Mammary epithelial cell (primary cell): ENCODE measurements at regions not wholly inside any gene's neighbourhood (a gene's known extent, or its start where the extent isn't known, plus 50 kb on each side); places are given as distances from the start of the nearest gene placed in this dataset.

Experiments
- EZH2 ChIP-seq: IDR thresholded peaks from 2 replicates; pipeline ENCODE4 v1.6.1; 2012; ENCODE audit warnings: low read length, inconsistent platforms, borderline replicate concordance
- TF ChIP-seq, protein P1 (sequence below), 2 donors: IDR thresholded peaks in 1 of 2; conservative IDR thresholded peaks in 1 of 2; 2 replicates each; pipeline ENCODE4 v1.5.1; 2011 to 2012; ENCODE audit warnings: inconsistent platforms in 2 of 2, low read length in 2 of 2, mild to moderate bottlenecking in 2 of 2, control low read depth in 1 of 2, low read depth in 1 of 2; ENCODE audit not compliant: insufficient read depth in 1 of 2; ENCODE audit errors: extremely low read depth in 1 of 2

- TF ChIP-seq, protein P1, sequence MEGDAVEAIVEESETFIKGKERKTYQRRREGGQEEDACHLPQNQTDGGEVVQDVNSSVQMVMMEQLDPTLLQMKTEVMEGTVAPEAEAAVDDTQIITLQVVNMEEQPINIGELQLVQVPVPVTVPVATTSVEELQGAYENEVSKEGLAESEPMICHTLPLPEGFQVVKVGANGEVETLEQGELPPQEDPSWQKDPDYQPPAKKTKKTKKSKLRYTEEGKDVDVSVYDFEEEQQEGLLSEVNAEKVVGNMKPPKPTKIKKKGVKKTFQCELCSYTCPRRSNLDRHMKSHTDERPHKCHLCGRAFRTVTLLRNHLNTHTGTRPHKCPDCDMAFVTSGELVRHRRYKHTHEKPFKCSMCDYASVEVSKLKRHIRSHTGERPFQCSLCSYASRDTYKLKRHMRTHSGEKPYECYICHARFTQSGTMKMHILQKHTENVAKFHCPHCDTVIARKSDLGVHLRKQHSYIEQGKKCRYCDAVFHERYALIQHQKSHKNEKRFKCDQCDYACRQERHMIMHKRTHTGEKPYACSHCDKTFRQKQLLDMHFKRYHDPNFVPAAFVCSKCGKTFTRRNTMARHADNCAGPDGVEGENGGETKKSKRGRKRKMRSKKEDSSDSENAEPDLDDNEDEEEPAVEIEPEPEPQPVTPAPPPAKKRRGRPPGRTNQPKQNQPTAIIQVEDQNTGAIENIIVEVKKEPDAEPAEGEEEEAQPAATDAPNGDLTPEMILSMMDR (conservative IDR thresholded peaks at IDR 0.05 in 1 of 2, IDR thresholded peaks at IDR 0.05 in 1 of 2; ENCODE audit: extremely low read depth in 1 of 2, insufficient read depth in 1 of 2, low read depth in 1 of 2, low read length in 2 of 2): no peak
- TF ChIP-seq EZH2: no peak
Observed at GRCh38 chr16:25613931-25614330, 77.8 kb upstream of the HS3ST4 start.
